ENCODE measurements at regions not wholly inside any gene's neighbourhood (a gene's known extent, or its start where the extent isn't known, plus 50 kb on each side); places are given as distances from the start of the nearest gene placed in this dataset.

DNA sequence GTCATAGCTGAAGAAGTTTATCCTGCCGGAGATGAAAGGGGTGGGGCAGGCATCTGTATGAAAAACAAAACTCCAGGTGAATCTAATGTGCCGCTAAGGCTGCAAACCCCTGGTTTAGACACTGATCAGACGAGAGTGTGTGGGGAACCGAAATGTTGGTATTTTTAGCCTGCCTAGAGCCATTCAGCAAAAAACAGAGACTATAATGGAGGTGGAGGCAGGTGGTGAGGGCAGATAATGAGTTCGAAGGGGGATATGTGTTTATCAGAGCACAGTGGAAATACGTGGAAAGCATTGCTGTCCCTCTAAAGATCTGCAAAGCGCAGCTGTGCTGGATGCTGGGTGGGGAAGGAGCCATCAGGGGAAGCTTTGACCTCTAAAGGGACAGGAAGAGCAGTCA, 127.5 kb upstream of the WSCD1 start:
- no peak for DNase-seq (ENCODE audit: low read depth)
- TF ChIP-seq, protein P1, sequence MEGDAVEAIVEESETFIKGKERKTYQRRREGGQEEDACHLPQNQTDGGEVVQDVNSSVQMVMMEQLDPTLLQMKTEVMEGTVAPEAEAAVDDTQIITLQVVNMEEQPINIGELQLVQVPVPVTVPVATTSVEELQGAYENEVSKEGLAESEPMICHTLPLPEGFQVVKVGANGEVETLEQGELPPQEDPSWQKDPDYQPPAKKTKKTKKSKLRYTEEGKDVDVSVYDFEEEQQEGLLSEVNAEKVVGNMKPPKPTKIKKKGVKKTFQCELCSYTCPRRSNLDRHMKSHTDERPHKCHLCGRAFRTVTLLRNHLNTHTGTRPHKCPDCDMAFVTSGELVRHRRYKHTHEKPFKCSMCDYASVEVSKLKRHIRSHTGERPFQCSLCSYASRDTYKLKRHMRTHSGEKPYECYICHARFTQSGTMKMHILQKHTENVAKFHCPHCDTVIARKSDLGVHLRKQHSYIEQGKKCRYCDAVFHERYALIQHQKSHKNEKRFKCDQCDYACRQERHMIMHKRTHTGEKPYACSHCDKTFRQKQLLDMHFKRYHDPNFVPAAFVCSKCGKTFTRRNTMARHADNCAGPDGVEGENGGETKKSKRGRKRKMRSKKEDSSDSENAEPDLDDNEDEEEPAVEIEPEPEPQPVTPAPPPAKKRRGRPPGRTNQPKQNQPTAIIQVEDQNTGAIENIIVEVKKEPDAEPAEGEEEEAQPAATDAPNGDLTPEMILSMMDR (IDR thresholded peaks at IDR 0.05; ENCODE audit: control insufficient read depth, insufficient read depth, low read depth, low read length, missing control alignments): no peak

DNA sequence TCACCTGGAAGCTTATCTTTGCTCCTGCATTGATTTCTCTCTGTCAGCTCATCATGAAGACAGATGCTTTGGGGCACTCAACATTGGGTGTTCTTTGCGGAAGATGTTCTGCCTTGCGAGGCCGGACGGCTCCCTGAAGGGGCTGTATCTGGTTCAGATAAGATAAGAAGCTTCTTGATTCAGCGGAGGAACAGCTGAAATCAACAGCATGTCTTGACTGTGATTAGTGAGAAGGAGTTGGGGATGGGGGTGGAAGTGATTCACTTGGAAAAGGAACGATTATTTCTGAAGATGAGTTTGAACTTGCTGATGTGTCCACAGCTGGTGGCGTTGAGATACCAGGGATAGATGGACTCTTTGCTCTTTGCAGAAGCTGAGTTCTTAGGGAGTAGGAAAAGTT, 126.9 kb upstream of the WSCD1 start:
- TF ChIP-seq, protein P1 (IDR thresholded peaks at IDR 0.05; ENCODE audit: control insufficient read depth, insufficient read depth, low read depth, low read length, missing control alignments): no peak
- DNase-seq (ENCODE audit: low read depth): no peak
- H3K4me3 ChIP-seq (ENCODE audit: control insufficient read depth, low read depth, low read length): no peak overlapping the region

More for the DNA sequence above, 127.5 kb upstream of the WSCD1 start:
- no peak overlapping the region for H3K4me3 ChIP-seq (ENCODE audit: control insufficient read depth, low read depth, low read length)

DNA sequence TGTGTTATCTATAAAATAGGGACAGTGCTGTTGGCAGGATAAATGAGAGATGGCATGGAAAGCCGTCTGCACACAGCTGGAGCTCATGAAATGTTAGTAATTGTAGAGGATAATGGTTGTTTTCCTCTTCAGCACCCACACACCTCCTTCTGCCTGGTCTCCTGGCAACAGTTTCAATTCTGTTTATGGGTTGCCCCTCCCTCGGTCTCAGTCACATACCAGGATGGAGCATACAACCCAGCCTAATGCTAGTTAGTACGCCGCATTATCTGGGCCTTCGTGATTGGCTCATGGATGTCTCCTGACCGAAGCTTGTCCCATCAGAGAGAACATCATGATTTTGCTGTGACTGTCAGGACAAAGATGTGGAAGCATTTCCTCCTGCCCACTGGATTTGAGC, 126.2 kb upstream of the WSCD1 start:
- DNase-seq (ENCODE audit: low read depth): no peak
- no peak overlapping the region for H3K4me3 ChIP-seq (ENCODE audit: control insufficient read depth, low read depth, low read length)
- TF ChIP-seq, protein P1 (IDR thresholded peaks at IDR 0.05; ENCODE audit: control insufficient read depth, insufficient read depth, low read depth, low read length, missing control alignments): no peak

DNA sequence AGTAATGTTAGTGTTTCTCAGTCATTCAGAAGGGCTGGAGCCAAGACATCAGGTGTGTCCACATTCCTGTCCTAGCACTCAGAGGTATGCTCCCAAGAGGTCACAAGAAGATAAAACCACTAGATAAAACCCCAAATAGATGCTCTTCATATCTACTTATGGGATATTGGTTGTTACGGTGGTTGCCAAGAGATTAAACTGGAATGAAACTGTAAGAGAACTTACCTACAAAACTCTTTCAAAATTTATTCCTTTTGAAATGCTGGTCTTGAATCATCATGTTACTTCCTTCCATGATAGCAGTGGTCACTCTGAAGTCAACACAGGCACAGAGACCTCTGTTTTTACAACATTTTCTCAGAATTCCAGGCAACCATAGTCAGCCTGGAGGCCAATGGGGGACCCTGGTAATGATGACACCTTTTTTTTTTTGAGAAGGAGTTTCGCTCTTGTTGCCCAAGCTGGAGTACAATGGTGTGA, 122.4 kb upstream of the WSCD1 start:
- no peak for DNase-seq (ENCODE audit: low read depth)
- TF ChIP-seq, protein P1 (IDR thresholded peaks at IDR 0.05; ENCODE audit: control insufficient read depth, insufficient read depth, low read depth, low read length, missing control alignments): no peak
- H3K4me3 ChIP-seq (ENCODE audit: control insufficient read depth, low read depth, low read length): no peak overlapping the region

DNA sequence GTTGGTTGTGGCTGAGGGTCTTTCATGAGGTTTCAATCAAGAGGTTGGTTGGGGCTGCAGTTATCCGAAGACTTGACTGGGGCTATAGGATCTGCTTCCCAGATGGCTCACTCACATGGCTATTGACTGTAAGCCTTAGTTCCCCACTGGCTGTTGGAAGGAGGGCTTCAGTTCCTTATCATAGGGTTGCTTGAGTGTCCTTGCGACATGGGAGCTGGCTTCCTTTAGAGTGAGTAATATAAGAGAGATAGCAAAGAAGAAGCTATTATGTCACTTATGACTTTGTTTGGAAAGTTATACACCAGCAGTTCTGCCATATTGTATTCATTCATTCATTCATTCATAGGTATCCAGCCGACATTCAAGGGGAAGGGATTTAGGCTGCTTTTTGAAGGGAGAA, 121.4 kb upstream of the WSCD1 start:
- DNase-seq (ENCODE audit: low read depth): no peak
- TF ChIP-seq, protein P1 (IDR thresholded peaks at IDR 0.05; ENCODE audit: control insufficient read depth, insufficient read depth, low read depth, low read length, missing control alignments): no peak
- H3K4me3 ChIP-seq (ENCODE audit: control insufficient read depth, low read depth, low read length): no peak overlapping the region

DNA sequence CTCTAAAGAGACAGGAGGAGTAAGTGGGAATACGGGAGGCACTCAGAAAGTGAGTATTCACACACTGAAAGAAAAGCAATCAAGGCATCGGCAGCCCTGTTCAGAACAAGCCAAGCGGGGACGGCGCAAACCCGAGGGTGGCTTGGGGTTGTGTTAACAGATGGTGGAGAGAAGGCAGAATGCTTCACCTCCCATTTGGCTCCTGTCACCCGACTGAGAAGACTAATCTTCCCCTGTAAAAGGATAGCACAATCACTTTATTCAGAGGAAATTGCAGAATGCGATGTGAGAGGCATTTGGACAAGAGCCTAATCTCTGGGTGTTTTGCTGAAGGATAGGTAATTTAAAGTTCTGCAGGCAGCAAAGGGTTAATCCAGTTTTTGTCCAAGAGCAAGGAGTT, 119.3 kb upstream of the WSCD1 start:
- no peak overlapping the region for H3K4me3 ChIP-seq (ENCODE audit: control insufficient read depth, low read depth, low read length)
- DNase-seq (ENCODE audit: low read depth): no peak
- TF ChIP-seq, protein P1 (IDR thresholded peaks at IDR 0.05; ENCODE audit: control insufficient read depth, insufficient read depth, low read depth, low read length, missing control alignments): no peak

DNA sequence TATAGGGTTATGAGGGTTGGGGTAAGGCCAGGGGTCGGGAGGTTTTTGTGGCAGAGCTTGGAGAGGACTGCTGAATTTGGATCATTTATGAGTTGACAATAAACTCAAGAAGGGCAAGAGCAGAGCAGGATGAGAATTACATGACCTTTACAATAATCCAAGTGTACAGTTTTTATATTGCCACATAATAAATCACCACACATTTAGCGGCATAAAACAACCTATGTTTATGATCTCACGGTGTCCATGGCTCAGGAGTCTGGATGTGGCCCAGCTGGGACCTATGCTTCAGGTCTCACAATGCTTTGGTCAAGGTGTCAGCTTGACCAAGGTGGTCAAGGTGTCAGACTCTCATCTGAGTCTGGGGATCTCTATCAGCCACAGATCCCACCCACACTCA, 118.3 kb upstream of the WSCD1 start:
- DNase-seq (ENCODE audit: low read depth): no peak
- no peak overlapping the region for H3K4me3 ChIP-seq (ENCODE audit: control insufficient read depth, low read depth, low read length)
- TF ChIP-seq, protein P1 (IDR thresholded peaks at IDR 0.05; ENCODE audit: control insufficient read depth, insufficient read depth, low read depth, low read length, missing control alignments): no peak
